H1 (cell line): ENCODE measurements at regions not wholly inside any gene's neighbourhood (a gene's known extent, or its start where the extent isn't known, plus 50 kb on each side); places are given as distances from the start of the nearest gene placed in this dataset.

Experiments used
- CREB1 ChIP-seq: IDR thresholded peaks from 2 replicates; pipeline ENCODE4 v1.6.1; 2012; ENCODE audit warnings: inconsistent platforms
- SP1 ChIP-seq: IDR thresholded peaks from 2 replicates; pipeline ENCODE4 v1.6.1; 2011; ENCODE audit warnings: low read depth, low read length
- TF ChIP-seq, protein P1 (sequence below): fragments of 300-600 bp; sonication (generic); IDR thresholded peaks from 2 replicates; pipeline ENCODE4 v1.7.1; 2012; ENCODE audit warnings: low read length, moderate library complexity, mild to moderate bottlenecking, inconsistent platforms; ENCODE audit not compliant: insufficient replicate concordance

GRCh38 chr2:220937245-220937644 lies 634.9 kb downstream of the EPHA4 start (continued):
- TF ChIP-seq, protein P1, sequence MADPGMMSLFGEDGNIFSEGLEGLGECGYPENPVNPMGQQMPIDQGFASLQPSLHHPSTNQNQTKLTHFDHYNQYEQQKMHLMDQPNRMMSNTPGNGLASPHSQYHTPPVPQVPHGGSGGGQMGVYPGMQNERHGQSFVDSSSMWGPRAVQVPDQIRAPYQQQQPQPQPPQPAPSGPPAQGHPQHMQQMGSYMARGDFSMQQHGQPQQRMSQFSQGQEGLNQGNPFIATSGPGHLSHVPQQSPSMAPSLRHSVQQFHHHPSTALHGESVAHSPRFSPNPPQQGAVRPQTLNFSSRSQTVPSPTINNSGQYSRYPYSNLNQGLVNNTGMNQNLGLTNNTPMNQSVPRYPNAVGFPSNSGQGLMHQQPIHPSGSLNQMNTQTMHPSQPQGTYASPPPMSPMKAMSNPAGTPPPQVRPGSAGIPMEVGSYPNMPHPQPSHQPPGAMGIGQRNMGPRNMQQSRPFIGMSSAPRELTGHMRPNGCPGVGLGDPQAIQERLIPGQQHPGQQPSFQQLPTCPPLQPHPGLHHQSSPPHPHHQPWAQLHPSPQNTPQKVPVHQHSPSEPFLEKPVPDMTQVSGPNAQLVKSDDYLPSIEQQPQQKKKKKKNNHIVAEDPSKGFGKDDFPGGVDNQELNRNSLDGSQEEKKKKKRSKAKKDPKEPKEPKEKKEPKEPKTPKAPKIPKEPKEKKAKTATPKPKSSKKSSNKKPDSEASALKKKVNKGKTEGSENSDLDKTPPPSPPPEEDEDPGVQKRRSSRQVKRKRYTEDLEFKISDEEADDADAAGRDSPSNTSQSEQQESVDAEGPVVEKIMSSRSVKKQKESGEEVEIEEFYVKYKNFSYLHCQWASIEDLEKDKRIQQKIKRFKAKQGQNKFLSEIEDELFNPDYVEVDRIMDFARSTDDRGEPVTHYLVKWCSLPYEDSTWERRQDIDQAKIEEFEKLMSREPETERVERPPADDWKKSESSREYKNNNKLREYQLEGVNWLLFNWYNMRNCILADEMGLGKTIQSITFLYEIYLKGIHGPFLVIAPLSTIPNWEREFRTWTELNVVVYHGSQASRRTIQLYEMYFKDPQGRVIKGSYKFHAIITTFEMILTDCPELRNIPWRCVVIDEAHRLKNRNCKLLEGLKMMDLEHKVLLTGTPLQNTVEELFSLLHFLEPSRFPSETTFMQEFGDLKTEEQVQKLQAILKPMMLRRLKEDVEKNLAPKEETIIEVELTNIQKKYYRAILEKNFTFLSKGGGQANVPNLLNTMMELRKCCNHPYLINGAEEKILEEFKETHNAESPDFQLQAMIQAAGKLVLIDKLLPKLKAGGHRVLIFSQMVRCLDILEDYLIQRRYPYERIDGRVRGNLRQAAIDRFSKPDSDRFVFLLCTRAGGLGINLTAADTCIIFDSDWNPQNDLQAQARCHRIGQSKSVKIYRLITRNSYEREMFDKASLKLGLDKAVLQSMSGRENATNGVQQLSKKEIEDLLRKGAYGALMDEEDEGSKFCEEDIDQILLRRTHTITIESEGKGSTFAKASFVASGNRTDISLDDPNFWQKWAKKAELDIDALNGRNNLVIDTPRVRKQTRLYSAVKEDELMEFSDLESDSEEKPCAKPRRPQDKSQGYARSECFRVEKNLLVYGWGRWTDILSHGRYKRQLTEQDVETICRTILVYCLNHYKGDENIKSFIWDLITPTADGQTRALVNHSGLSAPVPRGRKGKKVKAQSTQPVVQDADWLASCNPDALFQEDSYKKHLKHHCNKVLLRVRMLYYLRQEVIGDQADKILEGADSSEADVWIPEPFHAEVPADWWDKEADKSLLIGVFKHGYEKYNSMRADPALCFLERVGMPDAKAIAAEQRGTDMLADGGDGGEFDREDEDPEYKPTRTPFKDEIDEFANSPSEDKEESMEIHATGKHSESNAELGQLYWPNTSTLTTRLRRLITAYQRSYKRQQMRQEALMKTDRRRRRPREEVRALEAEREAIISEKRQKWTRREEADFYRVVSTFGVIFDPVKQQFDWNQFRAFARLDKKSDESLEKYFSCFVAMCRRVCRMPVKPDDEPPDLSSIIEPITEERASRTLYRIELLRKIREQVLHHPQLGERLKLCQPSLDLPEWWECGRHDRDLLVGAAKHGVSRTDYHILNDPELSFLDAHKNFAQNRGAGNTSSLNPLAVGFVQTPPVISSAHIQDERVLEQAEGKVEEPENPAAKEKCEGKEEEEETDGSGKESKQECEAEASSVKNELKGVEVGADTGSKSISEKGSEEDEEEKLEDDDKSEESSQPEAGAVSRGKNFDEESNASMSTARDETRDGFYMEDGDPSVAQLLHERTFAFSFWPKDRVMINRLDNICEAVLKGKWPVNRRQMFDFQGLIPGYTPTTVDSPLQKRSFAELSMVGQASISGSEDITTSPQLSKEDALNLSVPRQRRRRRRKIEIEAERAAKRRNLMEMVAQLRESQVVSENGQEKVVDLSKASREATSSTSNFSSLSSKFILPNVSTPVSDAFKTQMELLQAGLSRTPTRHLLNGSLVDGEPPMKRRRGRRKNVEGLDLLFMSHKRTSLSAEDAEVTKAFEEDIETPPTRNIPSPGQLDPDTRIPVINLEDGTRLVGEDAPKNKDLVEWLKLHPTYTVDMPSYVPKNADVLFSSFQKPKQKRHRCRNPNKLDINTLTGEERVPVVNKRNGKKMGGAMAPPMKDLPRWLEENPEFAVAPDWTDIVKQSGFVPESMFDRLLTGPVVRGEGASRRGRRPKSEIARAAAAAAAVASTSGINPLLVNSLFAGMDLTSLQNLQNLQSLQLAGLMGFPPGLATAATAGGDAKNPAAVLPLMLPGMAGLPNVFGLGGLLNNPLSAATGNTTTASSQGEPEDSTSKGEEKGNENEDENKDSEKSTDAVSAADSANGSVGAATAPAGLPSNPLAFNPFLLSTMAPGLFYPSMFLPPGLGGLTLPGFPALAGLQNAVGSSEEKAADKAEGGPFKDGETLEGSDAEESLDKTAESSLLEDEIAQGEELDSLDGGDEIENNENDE = no peak
- no peak for TF ChIP-seq SP1
- TF ChIP-seq CREB1 = no peak
